HG02870 (cell line): ENCODE measurements at regions not wholly inside any gene's neighbourhood (a gene's known extent, or its start where the extent isn't known, plus 50 kb on each side); places are given as distances from the start of the nearest gene placed in this dataset.
"Not testable (repeated sequence)": the region's sequence is repeated elsewhere in the genome, so short reads cannot be mapped to it uniquely, and the experiment has no call there.

Experiments used
- ATAC-seq: cut with Tn5 transposase; IDR thresholded peaks from one replicate; pipeline ENCODE4 v1.9.1; 2021; ENCODE audit warnings: mild to moderate bottlenecking, moderate library complexity; ENCODE audit not compliant: unreplicated experiment

DNA sequence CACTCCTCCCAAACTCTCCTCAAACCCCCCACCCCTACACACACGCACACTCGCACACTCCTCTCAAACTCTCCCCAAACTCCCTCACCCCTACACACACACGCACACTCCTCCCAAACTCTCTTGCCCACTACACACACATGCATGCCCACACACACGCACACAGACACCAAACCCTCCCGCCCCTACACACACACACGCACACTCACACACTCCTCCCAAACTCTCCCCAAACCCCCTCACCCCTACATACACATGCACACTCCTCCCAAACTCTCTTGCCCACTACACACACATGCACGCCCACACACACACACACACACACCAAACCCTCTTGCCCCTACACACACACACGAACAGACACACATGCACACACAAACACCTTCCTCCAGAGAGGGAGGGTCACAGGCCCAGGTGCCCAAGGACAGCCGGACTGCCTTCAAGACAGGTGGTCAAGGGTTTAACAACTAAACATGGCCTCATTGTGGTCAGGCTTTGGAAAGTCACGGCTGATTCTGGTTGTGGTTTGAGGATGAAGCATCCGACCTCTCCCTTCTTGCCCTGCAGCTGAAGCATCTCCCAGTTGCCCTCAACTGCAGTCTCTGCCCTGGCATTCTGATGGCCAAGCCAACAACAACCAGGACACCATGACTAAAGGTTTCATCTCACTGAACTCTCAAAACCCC lies 72.3 kb upstream of the SNTG2 start:
- ATAC-seq, result no peak

DNA sequence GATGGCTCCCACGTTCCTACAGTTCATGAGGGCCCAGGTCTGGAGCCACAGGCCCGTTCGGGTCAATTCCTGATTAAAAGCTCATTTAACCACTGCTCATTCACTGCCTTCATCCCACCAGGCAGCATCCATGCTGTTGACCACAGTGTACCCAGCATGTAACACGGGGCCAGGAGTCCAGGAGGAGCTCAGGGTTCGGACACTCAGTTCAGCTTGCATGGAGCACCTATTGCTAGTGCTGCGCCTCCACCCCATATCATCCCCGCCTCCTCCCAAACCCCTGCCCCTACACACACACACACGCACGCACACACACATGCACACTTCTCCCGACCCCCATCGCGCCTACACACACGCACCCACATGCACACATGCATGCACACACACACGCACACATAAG lies 72.9 kb upstream of the SNTG2 start:
- no peak for ATAC-seq

DNA sequence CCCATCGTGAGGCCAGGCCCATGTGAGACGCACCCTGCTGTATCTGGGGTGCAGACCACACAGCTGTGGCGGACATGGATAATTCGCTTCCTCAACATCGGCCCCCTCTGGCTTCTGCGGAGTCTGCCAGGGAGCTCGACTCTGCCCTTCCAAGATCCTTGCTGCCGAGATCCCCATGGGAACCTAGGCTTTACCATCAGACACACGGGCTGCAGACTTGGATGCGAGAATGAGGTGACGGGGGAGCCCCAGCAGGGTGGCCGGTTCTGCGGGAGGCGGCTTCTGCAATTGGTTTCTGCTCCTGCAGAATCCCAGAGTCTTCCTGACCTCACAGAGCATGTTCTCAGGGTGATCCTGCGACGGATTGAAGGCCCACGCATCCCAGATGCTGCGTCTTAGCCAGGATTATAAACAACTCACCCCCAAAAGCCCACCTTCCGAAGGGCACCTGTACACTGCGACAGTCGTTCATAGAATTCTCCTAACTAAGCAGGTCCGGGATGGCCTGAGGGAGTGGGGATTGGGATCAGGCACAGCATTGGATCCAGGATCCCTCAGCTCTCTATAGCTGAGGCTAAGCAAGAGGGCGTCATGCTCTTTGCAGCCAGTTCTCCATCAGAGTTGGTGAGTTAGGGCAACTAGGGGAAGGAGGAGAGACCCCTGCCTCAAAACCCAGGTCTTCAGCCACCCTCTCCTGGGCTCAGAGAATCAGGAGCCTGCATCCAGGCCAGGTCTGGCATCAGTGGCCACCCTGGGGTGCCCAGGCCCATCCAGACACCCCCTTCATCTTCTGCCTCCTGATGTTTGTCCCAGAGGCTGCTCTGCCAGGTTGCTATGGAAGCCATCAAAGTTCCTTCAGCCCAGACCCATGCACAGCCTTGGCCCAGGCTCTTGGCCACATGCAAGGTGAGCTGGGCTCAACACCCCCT lies 74.7 kb upstream of the SNTG2 start:
- no peak for ATAC-seq

DNA sequence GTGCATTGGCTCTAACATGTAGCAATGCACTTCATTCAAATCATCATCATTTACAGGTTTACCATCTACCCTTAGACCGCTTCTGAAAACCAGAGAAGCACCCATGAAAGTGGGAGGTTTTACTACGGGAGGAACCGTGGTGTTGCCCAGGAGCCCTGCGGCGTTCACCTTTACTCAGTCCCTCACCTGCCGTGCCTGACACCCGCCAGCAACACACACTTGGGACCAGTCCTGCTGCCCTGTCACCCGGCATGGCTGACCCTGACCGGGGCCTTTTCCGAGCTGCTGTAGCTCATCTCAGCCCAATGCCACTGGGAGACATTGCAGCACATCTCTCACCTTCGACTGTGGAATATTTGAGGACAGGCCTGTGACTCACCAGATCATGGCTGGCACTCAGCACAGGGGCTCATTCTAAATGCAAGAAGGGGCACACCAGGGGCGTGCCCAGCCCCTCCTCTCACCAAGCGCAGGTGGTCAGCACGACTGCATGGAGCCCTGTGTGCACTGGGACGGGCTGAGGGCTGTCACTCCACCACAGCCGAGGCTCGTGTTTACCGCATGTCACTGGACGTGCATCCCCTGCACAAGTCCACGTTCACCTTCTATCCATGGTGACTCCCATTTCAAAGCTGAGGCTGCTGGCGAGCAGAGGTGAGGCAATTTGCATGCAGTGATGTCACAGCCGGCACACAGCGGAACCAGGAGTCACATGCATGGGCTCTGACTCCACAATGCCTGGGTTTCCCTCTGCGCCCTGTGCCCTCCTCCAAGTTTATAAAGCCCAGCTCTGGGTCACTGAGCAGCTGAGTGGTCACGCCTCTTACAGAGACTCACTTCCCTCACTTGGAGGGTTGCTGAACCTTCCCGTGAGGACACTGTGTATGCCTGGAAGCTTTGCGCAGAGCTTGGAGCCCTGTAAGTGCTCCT lies 76.7 kb upstream of the SNTG2 start:
- ATAC-seq, result no peak

DNA sequence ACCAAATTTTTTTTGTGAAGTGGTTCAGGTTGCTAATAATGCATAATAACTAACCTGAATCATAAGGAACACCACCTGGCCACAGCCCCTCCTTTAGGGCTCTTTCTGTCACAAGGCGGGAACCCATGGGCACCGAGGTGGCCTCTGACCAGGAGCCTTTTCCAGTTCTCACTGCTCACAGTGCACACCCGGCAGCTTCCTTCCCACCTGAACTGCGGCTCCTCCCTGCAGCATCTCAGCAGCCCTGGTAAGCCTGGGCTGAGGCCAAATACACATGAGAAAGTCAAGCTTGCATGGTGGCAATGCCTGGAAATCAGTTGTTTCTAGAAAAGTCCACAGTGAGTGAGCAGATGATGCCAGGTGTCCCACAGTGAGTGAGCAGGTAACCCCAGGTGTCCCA lies 77.6 kb upstream of the SNTG2 start:
- ATAC-seq, result no peak

DNA sequence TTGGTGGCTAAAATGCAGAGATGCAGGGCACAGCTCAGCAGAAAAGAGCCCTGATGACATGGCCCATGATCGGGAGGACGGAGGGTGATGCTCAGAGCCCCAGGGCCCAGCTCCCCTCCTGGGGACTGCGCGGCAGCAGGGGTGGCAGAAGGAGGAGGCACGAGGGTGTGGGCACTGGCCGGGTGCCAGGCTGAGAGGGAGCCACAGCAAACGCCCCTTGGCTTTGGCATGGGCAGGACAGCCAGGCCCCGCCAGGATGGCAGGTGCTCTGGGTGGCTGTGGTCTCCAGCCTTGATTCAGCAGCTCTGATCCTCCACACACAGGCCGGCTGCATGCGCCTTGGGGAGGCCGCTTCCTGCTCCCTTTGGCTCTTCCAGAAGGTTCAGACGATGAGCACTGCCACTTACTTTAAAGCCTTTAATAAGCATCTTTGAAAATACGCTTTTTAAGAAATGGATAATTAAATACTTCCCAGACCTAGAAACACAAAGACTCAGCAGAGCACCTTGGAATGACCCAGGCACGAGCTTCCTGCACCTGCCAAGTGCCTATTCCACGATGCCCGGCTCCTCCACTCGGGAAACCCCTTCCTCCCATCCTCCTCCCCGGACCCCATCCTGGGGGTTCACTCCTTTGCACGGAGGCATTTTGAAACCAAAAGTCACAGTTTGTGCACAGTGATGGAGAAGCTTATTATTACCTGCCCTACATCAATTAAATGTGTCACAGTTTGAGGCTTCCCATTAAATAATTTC lies 78.5 kb upstream of the SNTG2 start:
- no peak for ATAC-seq

DNA sequence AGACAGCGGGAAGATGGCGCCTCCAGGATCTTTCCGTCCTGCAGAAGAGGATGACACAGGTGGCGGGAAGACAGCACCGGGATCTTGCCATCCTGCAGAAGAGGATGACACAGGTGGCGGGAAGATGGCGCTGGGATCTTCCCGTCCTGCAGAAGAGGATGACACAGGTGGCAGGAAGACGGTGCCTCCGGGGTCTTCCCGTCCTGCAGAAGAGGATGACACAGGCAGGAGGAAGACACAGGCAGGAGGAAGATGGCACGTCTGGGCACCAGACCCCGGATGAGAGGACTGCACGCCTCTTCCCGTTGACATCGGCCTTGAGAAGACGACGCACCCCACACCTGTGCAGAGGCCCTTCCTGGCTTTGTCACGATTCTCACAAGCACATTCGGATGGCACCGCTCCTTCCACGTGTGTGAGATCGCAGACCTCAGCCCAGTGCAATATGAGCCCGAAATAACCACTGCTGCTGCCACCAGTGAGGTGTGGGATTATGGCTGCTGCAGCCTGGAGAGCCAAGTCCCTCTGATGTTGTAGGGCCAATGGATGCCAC lies 79.4 kb upstream of the SNTG2 start:
- no peak for ATAC-seq

DNA sequence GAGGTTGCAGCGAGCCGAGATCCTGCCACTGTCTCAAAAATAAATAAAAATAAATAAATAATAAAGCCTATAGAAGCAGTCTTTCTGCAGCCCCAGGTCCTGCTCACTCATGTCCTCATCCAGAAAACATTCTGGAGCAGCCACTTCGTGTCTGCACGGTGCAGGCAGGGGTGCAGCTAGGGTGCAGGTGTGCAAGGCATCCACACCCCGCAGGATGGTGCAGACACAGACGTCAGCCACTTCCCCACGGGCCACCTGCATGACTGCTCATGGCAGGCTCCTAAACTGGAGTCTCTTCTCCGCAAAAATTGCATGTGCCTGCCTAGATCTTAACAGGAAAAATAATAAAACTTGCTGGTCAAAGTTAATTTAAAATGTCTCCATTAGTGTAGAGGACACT lies 80.2 kb upstream of the SNTG2 start:
- no peak for ATAC-seq

DNA sequence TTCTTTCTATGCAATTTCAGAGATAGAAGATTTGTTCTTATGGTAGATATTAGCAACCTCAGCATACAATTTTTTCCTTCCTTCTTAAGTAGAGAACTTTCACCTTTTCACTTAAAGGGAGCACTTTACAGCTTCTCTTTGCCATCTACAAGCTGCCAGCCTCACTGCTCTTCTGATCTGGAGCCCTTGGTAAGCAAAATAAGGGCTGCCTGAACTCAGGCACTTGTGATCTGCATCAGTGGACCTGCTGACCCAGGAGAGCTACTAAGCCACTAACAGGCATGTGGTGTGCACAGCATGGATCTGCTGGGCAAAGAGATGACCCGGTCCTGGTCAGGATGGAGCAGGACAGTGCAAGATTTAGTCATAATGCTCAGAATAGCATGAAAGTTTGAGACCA lies 80.8 kb upstream of the SNTG2 start:
- no peak for ATAC-seq

DNA sequence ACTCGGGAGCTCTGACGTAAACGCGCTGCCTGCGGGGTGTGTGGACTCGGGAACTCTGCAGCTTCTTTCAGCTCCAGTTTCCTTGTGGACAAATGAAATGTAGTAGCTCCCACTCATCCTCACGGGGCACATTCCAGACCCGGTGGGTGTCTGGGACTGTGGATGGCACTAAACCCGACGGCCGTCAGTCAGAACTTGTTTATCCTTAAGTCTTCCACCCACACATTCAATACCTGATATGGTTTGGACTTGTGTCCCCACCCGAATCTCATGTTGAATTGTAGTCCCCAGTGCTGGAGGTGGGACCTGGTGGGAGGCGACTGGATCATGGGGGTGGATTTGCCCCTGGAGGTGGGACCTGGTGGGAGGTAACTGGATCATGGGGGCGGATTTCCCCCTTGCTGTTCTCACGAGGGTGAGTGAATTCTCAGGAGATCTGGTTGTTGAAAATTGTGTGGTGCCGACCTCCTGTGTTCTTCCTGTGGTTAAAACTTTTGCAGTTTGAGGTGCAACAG lies 81.2 kb upstream of the SNTG2 start:
- no peak for ATAC-seq

DNA sequence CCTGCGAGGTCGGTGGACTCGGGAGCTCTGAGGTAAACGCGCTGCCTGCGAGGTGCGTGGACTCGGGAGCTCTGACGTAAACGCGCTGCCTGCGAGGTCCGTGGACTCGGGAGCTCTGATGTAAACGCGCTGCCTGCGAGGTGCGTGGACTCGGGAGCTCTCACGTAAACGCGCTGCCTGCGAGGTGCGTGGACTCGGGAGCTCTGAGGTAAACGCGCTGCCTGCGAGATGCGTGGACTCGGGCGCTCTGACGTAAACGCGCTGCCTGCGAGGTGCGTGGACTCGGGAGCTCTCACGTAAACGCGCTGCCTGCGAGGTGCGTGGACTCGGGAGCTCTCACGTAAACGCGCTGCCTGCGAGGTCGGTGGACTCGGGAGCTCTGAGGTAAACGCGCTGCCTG lies 81.8 kb upstream of the SNTG2 start:
- ATAC-seq, result not testable (repeated sequence)

DNA sequence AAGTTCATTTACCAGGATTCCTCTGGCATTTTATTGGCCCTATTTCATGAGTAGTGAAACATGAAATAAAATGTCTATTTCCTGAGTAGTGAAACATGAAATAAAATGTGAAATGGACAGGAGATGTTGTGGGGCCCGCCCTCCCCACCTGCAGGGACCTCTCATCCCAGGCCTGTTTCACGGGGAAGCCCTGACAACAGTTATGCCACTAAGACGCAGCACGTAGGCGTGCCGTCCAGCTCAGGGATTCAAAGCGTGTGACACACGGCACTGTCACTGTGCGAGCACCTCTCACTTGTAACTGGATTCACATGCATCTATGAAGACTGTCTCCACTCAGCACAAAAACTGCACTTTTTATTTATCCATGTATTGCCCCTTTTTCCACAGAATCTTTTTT lies 83.4 kb upstream of the SNTG2 start:
- no peak for ATAC-seq

DNA sequence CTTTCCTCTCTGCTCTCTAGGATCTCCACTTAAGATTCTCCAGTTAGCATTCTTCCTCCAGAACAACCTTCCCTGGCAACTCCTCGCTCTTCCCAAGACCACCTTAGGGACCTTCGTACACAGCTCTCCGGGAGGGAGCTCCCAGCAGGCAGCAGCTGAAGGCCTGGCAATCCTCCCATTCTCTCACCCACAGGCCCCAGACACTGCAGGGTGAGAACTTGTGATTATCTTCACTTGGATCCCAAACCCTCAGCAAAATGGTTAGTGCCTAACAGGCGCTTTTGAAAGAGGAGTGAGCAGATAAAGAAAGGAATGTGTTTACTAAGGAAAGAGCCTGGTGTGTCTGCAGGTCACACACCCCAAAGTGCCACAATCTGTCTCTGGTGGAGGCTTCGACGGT lies 83.8 kb upstream of the SNTG2 start:
- ATAC-seq, result no peak

DNA sequence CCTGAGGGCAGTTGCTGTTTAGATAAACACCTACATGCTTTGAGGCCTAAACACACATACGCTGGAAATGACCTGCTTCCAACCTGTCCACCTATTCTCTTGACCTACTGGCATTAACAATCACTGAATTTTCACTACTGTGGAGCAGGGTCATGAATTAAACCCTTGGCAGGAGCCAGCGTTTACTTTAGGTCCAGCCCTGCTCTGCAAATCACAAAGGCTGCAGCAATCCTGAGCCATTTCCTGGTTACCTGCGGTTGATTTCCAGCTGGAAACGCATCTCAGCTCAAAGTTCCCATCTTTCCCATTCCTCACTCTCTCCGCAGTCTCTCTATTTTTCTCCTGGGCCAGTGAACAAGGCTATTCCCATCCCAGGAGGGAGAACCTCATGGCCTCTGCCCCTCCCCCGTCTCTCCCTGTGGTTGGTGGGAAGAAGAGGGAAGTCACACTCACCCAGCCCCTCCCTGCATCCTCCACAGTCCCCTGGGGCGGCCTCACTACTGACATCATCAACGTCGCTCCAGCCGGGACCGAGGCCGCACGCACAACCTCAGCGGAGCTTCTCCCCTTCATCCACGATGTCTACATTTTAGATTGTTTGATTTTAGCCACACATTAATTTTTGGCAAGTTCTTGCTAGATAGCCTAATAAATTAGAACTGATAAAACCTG lies 84.5 kb upstream of the SNTG2 start:
- no peak for ATAC-seq

DNA sequence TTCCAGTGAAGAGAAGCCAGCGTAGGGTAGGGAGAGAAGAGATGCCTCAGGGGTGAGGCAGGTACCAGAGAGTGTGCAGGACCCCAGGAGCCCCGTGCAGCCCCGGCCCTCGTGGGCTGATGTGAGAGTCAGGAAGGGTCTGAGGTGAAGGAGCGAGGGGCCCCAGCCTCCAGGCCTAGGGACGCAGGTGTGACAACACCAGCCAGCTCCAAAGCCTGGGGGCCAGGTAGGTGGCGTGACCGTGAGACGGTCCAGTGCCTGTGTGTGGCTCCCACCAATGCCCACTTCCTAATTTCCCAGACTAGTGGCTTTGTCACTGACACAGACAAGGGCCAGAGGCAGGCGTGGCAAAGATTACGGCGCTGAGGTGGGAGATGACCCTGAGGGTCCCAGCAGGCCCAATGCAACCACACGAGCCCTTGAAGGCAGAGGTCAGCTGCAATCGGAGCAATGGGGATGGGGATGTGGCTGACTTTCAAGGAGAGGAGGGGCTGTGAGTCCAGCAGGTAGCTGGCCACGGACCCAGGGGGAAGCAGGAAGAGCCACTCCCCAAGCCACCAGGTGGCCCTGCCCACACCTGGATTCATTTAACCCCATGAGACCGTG lies 86.0 kb upstream of the SNTG2 start:
- ATAC-seq, result no peak

DNA sequence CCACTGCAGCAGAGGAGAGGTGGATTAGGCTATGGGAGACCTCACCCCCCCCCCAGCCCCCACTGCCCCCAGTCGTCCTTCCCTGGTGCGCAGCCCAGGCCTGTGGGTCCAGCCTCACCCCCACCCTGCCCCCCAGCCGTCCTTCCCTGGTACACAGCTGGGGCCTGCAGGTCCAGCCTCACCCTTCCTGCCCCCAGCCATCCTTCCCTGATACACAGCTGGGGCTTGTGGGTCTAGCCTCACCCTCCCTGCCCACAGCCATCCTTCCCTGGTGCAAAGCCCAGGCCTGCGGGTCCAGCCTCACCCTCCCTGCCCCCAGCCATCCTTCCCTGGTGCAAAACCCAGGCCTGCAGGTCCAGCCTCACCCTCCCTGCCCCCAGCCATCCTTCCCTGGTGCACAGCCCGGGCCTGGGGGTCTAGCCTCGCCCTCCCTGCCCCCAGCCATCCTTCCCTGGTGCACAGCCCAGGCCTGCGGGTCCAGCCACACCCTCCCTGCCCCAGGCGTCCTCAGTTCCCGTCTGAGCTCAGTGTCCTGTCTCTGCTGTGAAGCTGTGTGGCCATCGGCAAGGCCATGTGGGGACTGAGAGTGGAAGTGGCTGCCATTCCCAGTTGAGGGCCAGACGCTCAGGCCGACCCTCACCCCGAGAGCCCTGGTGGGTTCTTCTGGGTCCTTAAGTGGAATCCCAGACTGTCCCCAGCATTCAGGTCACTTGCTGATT lies 86.8 kb upstream of the SNTG2 start:
- no peak for ATAC-seq

DNA sequence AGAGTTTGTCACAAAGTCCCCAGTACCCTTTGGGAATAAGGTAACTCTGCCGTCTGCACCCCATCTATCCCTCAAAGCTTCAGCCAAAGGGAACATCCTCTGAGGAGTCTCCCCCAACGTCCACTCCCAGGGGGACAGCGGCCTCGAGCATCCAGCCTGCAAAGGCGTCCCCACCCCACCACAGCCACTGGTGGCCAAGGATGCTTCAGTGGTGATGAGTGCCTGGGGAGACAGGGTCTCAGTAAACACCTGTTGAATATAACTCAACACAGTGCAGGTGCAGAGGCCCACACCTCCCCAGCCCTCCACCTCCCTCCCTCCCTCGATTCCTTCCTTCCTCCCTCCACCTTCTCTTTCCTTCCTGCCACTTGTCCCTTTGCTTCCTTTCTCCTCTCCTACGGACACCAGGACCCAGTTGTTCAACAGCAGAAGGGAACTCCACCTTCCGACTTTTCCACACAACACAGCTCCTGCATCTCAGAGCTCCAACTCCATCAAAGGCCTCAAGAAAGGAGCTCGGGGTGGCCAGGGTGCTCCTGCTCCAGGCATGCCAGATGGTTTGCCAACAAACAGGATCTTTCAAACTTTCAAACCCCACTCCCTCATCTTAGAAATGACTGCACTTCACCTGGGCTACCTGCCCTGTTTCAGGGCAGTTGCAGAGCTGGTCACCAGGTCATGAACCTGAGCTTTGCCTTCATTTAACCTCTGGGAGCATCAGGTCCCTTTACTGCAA lies 87.8 kb upstream of the SNTG2 start:
- ATAC-seq, result no peak

DNA sequence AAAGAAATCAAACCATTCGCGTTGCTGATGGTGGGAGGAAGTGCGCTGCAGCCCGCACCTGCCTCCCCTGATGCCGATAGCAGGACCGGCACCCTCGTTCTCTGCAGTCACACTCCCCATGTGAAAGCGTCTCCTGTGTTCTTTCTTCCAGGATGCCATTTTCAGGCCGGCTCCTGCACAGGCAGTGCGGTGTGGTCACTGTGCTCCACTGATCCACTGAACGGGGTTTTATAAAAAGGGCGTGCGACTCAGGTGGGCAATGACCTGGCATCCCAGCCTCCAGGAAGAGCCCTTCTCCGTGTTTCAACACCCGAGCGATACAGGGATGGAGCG lies 88.3 kb upstream of the SNTG2 start:
- ATAC-seq, result no peak
